ENCODE measurements at regions not wholly inside any gene's neighbourhood (a gene's known extent, or its start where the extent isn't known, plus 50 kb on each side); places are given as distances from the start of the nearest gene placed in this dataset.
"Not testable (repeated sequence)": the region's sequence is repeated elsewhere in the genome, so short reads cannot be mapped to it uniquely, and the experiment has no call there.

GRCh38 chrX:33926249-33926648 lies 205.9 kb downstream of the FAM47A start:
- not testable (repeated sequence) for TF ChIP-seq CTCF, POLR2A (IDR thresholded peaks at IDR 0.05)

Data from esophagus squamous epithelium (tissue), 4 donors.